ENCODE measurements at regions not wholly inside any gene's neighbourhood (a gene's known extent, or its start where the extent isn't known, plus 50 kb on each side); places are given as distances from the start of the nearest gene placed in this dataset.

GRCh38 chr5:125914471-125914870, 508.7 kb upstream of the GRAMD2B start:
- TF ChIP-seq CTCF (conservative IDR thresholded peaks at IDR 0.05; ENCODE audit: low read length) = no peak
- TF ChIP-seq EZH2phosphoT487 (IDR thresholded peaks at IDR 0.05; ENCODE audit: borderline replicate concordance, low read depth, low read length) = no peak
